A549 (cell line): ENCODE measurements at regions not wholly inside any gene's neighbourhood (a gene's known extent, or its start where the extent isn't known, plus 50 kb on each side); places are given as distances from the start of the nearest gene placed in this dataset.

Source experiments
- ATAC-seq, 2 experiments: fragments of 200-7000 bp in 1 of 2; fragments of >200 bp in 1 of 2; cut with Nextera tagmentation in 1 of 2; cut with Tn5 transposase in 1 of 2; 3 replicates each; pipeline versions ENCODE4 v1.8.0 to v1.9.1; 2018 to 2020; ENCODE audit warnings: mild to moderate bottlenecking in 1 of 2, moderate library complexity in 1 of 2
- CTCF ChIA-PET: fragments of 300-600 bp; sonication (Branson Sonifier 250); formaldehyde crosslinking; extraction: SDS; loops from one replicate; lab custom pipeline; 2021; ENCODE audit warnings: antibody characterized with exemption, inconsistent platforms; lab: Yijun Ruan, JAX
- POLR2A ChIA-PET: fragments of 350-600 bp; formaldehyde crosslinking; extraction: SDS; loops from one replicate; lab custom pipeline; 2021; ENCODE audit warnings: antibody characterized with exemption, inconsistent platforms; lab: Yijun Ruan, JAX
- DNase-seq, 2 experiments: peaks; one replicate each; pipeline versions ENCODE4 v3.0.0 to v3.0.0-alpha.2; 2011 to 2016; ENCODE audit warnings: low read depth in 1 of 2, low spot score in 1 of 2
- FAIRE-seq: peaks from 2 replicates; lab custom pipeline; 2011; peaks lifted over from hg19 to GRCh38; lab: Jason Lieb, UNC
- H3K27ac ChIP-seq, 2 experiments: fragments of >200 bp; sonication (Bioruptor Twin); formaldehyde crosslinking; 3 replicates each; pipeline ENCODE4 v1.5.1; 2016 to 2017
- H3K4me1 ChIP-seq: fragments of >200 bp; sonication (Bioruptor Twin); formaldehyde crosslinking; 3 replicates; pipeline ENCODE4 v1.6.1; 2016
- H3K4me2 ChIP-seq: fragments of >200 bp; sonication (Bioruptor Twin); formaldehyde crosslinking; 3 replicates; pipeline ENCODE4 v1.6.1; 2016
- H3K4me3 ChIP-seq: fragments of >200 bp; sonication (Bioruptor Twin); formaldehyde crosslinking; 3 replicates; pipeline ENCODE4 v1.5.1; 2016
- H3K9me3 ChIP-seq: fragments of >200 bp; sonication (Bioruptor Twin); formaldehyde crosslinking; 3 replicates; pipeline ENCODE4 v1.6.1; 2016
- CBX8 ChIP-seq: fragments of 200-600 bp; sonication (generic); IDR thresholded peaks from 2 replicates; pipeline ENCODE4 v1.6.1; 2016
- CEBPB ChIP-seq, 2 experiments: fragments of >200 bp in 1 of 2; sonication (Bioruptor Twin) in 1 of 2; formaldehyde crosslinking in 1 of 2; IDR thresholded peaks; 2 replicates each; pipeline ENCODE4 v1.6.1; 2012 to 2016
- CHD2 ChIP-seq: fragments of 150-350 bp; IDR thresholded peaks from 2 replicates; pipeline ENCODE4 v1.6.1; 2014; ENCODE audit warnings: low read length; ENCODE audit not compliant: partially characterized antibody
- CTCF ChIP-seq: fragments of >200 bp; sonication (Bioruptor Twin); formaldehyde crosslinking; IDR thresholded peaks from 3 replicates; pipeline ENCODE4 v1.5.1; 2016
- EHF ChIP-seq: fragments of 250-450 bp; sonication (Bioruptor Pico); IDR thresholded peaks from 2 replicates; pipeline ENCODE4 v1.5.0; 2020; ENCODE audit warnings: mild to moderate bottlenecking
- EHMT2 ChIP-seq: fragments of 200-600 bp; sonication (generic); IDR thresholded peaks from 2 replicates; pipeline ENCODE4 v1.6.1; 2016; ENCODE audit warnings: antibody characterized with exemption, low read depth, mild to moderate bottlenecking, moderate library complexity
- FOSB ChIP-seq: fragments of 250-450 bp; sonication (Bioruptor Pico); IDR thresholded peaks from 2 replicates; pipeline ENCODE4 v1.5.0; 2020; ENCODE audit warnings: mild to moderate bottlenecking, moderate library complexity
- FOSL2 ChIP-seq, 2 experiments: fragments of 450-650 bp in 1 of 2; fragments of >200 bp in 1 of 2; sonication (Bioruptor Twin) in 1 of 2; formaldehyde crosslinking; IDR thresholded peaks; 2 replicates each; pipeline versions ENCODE4 v1.5.0 to v1.6.1; 2016 to 2020; ENCODE audit warnings: mild to moderate bottlenecking in 1 of 2, moderate library complexity in 1 of 2
- GATA3 ChIP-seq: IDR thresholded peaks from 2 replicates; pipeline ENCODE4 v1.6.1; 2012; ENCODE audit warnings: borderline replicate concordance
- HEYL ChIP-seq: fragments of 250-450 bp; sonication (Bioruptor Pico); IDR thresholded peaks from 2 replicates; pipeline ENCODE4 v1.8.0; 2021; ENCODE audit warnings: mild to moderate bottlenecking, moderate library complexity
- HOXB13 ChIP-seq: fragments of 250-450 bp; sonication (Bioruptor Pico); IDR thresholded peaks from 2 replicates; pipeline ENCODE4 v1.5.0; 2020; ENCODE audit warnings: low read depth, mild to moderate bottlenecking, moderate library complexity
- KDM1A ChIP-seq: fragments of 200-600 bp; sonication (generic); IDR thresholded peaks from 2 replicates; pipeline ENCODE4 v1.6.1; 2016; ENCODE audit warnings: low read depth, mild to moderate bottlenecking
- MAFK ChIP-seq: fragments of 450-650 bp; IDR thresholded peaks from 2 replicates; pipeline ENCODE4 v1.6.1; 2014; ENCODE audit not compliant: partially characterized antibody
- NFE2L2 ChIP-seq: fragments of 150-350 bp; conservative IDR thresholded peaks from 2 replicates; pipeline ENCODE4 v1.6.1; 2014; ENCODE audit warnings: low read length
- NPAS2 ChIP-seq: fragments of 250-450 bp; sonication (Bioruptor Pico); IDR thresholded peaks from 2 replicates; pipeline ENCODE4 v1.8.0; 2022; ENCODE audit warnings: mild to moderate bottlenecking, moderate library complexity, borderline replicate concordance
- NR3C1 ChIP-seq: fragments of >200 bp; sonication (Bioruptor Twin); formaldehyde crosslinking; IDR thresholded peaks from 3 replicates; pipeline ENCODE4 v1.6.1; 2017
- SMC3 ChIP-seq: fragments of >200 bp; sonication (Bioruptor Twin); formaldehyde crosslinking; IDR thresholded peaks from 3 replicates; pipeline ENCODE4 v1.6.1; 2018; ENCODE audit warnings: inconsistent platforms
- SREBF2 ChIP-seq: fragments of 450-650 bp; IDR thresholded peaks from 2 replicates; pipeline ENCODE4 v1.6.1; 2014; ENCODE audit warnings: mild to moderate bottlenecking, moderate library complexity
- TFCP2L1 ChIP-seq: fragments of 250-450 bp; sonication (Bioruptor Pico); IDR thresholded peaks from 2 replicates; pipeline ENCODE4 v1.5.0; 2021; ENCODE audit warnings: mild to moderate bottlenecking
- ZC3H11A ChIP-seq: fragments of 450-650 bp; IDR thresholded peaks from 2 replicates; pipeline ENCODE4 v1.6.1; 2014; ENCODE audit warnings: antibody characterized with exemption, mild to moderate bottlenecking
- ZFP36 ChIP-seq: fragments of 450-650 bp; IDR thresholded peaks from 2 replicates; pipeline ENCODE4 v1.6.1; 2014; ENCODE audit warnings: borderline replicate concordance; ENCODE audit not compliant: partially characterized antibody
- ZSCAN20 ChIP-seq: fragments of 250-450 bp; sonication (Bioruptor Pico); IDR thresholded peaks from 2 replicates; pipeline ENCODE4 v1.8.0; 2022; ENCODE audit warnings: mild to moderate bottlenecking, moderate library complexity
- whole genome bisulfite sequencing: methylation state at CpG from one replicate; pipeline ENCODE4 v1.1.6; 2017; ENCODE audit errors: missing lambda C conversion rate; 5-methylcytosine and 5-hydroxymethylcytosine counted together
- TF ChIP-seq, protein P1 (sequence below): fragments of 250-450 bp; sonication (Bioruptor Pico); IDR thresholded peaks from 2 replicates; pipeline ENCODE4 v1.5.0; 2021; ENCODE audit warnings: mild to moderate bottlenecking, moderate library complexity, borderline replicate concordance

DNA sequence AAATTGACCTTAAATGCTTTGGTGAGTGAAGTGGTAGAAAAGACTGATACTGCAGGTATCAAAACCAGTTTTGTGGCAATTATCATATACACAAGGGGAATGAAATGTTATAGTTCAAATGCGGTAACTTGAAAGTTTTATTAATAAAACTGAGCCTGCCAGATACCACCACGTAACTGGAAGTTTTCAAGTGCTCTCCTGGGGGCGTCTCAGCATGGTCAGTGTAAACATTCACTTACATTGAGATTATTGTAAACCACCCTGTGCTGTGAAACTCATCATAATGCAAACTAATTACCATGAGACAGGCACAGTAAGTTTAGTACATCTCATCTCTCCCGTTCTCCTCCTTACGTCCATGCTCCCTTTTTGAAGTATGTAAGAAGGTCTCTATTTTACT is 280.7 kb upstream of the FAR2 start:
- Histone ChIP-seq H3K4me2 (no peak overlapping the region), H3K9me3 (no peaks in the 10 kb centered on the region), H3K4me1 (peaks cover 7% of the 10 kb centered on the region; the same call in 1 of the 3 replicates), H3K4me3 (no peak overlapping the region), H3K27ac (no peak overlapping the region)
- FAIRE-seq (no peak), ATAC-seq (no peak), DNase-seq (no peak)
- POLR2A ChIA-PET: no interaction called here
- TF ChIP-seq HEYL (CRISPR knock-in tag) (no peak), ZSCAN20 (no peak), NFE2L2 (no peak), EHMT2 (no peak), FOSL2 (IDR thresholded peaks at IDR 0.05) (no peak), FOSL2 (CRISPR knock-in tag; IDR thresholded peaks at IDR 0.05) (no peak), CTCF (no peak), CHD2 (no peak), CBX8 (no peak), CEBPB (IDR thresholded peaks at IDR 0.05) (no peak), ZFP36 (no peak)
- TF ChIP-seq, protein P1, sequence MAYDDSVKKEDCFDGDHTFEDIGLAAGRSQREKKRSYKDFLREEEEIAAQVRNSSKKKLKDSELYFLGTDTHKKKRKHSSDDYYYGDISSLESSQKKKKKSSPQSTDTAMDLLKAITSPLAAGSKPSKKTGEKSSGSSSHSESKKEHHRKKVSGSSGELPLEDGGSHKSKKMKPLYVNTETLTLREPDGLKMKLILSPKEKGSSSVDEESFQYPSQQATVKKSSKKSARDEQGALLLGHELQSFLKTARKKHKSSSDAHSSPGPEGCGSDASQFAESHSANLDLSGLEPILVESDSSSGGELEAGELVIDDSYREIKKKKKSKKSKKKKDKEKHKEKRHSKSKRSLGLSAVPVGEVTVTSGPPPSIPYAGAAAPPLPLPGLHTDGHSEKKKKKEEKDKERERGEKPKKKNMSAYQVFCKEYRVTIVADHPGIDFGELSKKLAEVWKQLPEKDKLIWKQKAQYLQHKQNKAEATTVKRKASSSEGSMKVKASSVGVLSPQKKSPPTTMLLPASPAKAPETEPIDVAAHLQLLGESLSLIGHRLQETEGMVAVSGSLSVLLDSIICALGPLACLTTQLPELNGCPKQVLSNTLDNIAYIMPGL (CRISPR knock-in tag): no peak
- CTCF ChIA-PET: no interaction called here
- 64% methylated on average over 5 of the region's 5 CpGs for WGBS

DNA sequence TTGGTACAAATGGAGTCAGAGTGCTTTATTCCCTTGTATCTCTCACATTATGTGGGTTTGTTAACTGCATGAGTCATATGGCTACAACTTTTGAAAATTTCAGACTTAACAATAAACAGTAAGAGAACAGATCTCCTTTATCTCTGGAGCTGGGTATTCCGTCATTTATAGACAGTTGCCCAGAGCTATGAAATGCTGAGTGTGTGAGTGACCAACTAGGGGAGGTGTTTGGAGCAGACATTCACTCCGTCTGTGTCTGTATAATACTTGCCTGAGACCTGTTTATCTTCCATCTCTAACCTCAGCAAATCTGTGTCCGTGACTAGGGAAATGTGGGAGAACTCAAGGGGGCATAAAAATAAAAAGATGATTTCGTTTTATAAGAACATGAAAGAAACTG is 279.9 kb upstream of the FAR2 start:
- POLR2A ChIA-PET: no interaction called here
- Histone ChIP-seq H3K27ac (no peak overlapping the region), H3K4me1 (peaks cover 7% of the 10 kb centered on the region; the same call in 1 of the 3 replicates), H3K9me3 (no peaks in the 10 kb centered on the region), H3K4me2 (no peak overlapping the region), H3K4me3 (no peak overlapping the region)
- TF ChIP-seq SMC3 (no peak), CHD2 (no peak), CEBPB (IDR thresholded peaks at IDR 0.05) (no peak), NR3C1 (no peak), FOSL2 (IDR thresholded peaks at IDR 0.05) (no peak), FOSL2 (CRISPR knock-in tag; IDR thresholded peaks at IDR 0.05) (no peak), TFCP2L1 (CRISPR knock-in tag) (no peak), KDM1A (no peak), GATA3 (no peak), EHF (CRISPR knock-in tag) (no peak), SREBF2 (no peak), MAFK (no peak), FOSB (CRISPR knock-in tag) (no peak), ZC3H11A (no peak), NPAS2 (no peak), HOXB13 (CRISPR knock-in tag) (no peak)
- 40% methylated on average over 4 of the region's 4 CpGs for WGBS
- ATAC-seq (peak in 1 of 2 experiments; percentile 48; a peak in 2 of 6 replicates), FAIRE-seq (no peak), DNase-seq (peak in 1 of 2 experiments; percentile 14)
- CTCF ChIA-PET: no interaction called here
